Caco-2 (cell line): ENCODE measurements at regions not wholly inside any gene's neighbourhood (a gene's known extent, or its start where the extent isn't known, plus 50 kb on each side); places are given as distances from the start of the nearest gene placed in this dataset.

ENCODE experiments used
- BruUV-seq: library from RNA; stranded (reverse); fragments of 400-500 nt; replicated peaks from 2 replicates; lab custom pipeline; 2021; lab: Mats Ljungman, UMichigan
- CTCF ChIA-PET: fragments of 300-600 bp; sonication (Branson Sonifier 250); formaldehyde crosslinking; loops from one replicate; lab custom pipeline; 2022; ENCODE audit warnings: antibody characterized with exemption; lab: Charles Lee
- POLR2A ChIA-PET: fragments of 300-600 bp; sonication (Branson Sonifier 250); formaldehyde crosslinking; loops from one replicate; lab custom pipeline; 2022; ENCODE audit warnings: antibody characterized with exemption; lab: Charles Lee
- DNase-seq, 2 experiments: peaks; one replicate each; pipeline versions ENCODE4 v3.0.0 to v3.0.0-alpha.2; 2020 to 2022
- H3K27me3 ChIP-seq: replicated peaks from 2 replicates; pipeline ENCODE4 v1.6.0; 2011; ENCODE audit warnings: low read length; ENCODE audit not compliant: control insufficient read depth, insufficient read depth
- H3K36me3 ChIP-seq: 2 replicates; pipeline ENCODE4 v1.5.1; 2011; ENCODE audit warnings: low read length; ENCODE audit not compliant: control insufficient read depth, insufficient read depth
- H3K4me1 ChIP-seq: fragments of 250-450 bp; sonication (Bioruptor Pico); 2 replicates; pipeline ENCODE4 v1.5.1; 2020; ENCODE audit warnings: mild to moderate bottlenecking
- H3K4me3 ChIP-seq: 2 replicates; pipeline ENCODE4 v1.5.1; 2011; ENCODE audit warnings: low read depth, mild to moderate bottlenecking, control low read depth, low read length
- H3K9me3 ChIP-seq: fragments of 250-450 bp; sonication (Bioruptor Pico); 2 replicates; pipeline ENCODE4 v1.5.1; 2020; ENCODE audit warnings: mild to moderate bottlenecking, moderate library complexity
- H3K27ac Mint-ChIP-seq: one replicate; pipeline ENCODE4 v1.8.0; 2022; ENCODE audit warnings: mixed read lengths; ENCODE audit not compliant: unreplicated experiment
- H3K27me3 Mint-ChIP-seq: one replicate; pipeline ENCODE4 v1.8.0; 2022; ENCODE audit warnings: mixed read lengths; ENCODE audit not compliant: insufficient read depth, unreplicated experiment
- H3K36me3 Mint-ChIP-seq: one replicate; pipeline ENCODE4 v1.8.0; 2022; ENCODE audit warnings: mild to moderate bottlenecking, mixed read lengths; ENCODE audit not compliant: insufficient read depth, unreplicated experiment
- H3K4me1 Mint-ChIP-seq: one replicate; pipeline ENCODE4 v1.8.0; 2022; ENCODE audit warnings: low read depth, mixed read lengths; ENCODE audit not compliant: unreplicated experiment
- H3K4me3 Mint-ChIP-seq: one replicate; pipeline ENCODE4 v1.8.0; 2022; ENCODE audit warnings: mild to moderate bottlenecking, moderate library complexity, mixed read lengths; ENCODE audit not compliant: unreplicated experiment
- H3K9me3 Mint-ChIP-seq: one replicate; pipeline ENCODE4 v1.8.0; 2022; ENCODE audit warnings: mixed read lengths; ENCODE audit not compliant: unreplicated experiment
- intact Hi-C: fragments of 100-400 bp; cut with micrococcal nuclease; formaldehyde crosslinking; loops from one replicate; pipeline ENCODE4 v1.10.0; 2022; ENCODE audit not compliant: unreplicated experiment
- TF ChIP-seq, protein P1 (sequence below), 2 experiments: fragments of 200-600 bp in 1 of 2; IDR thresholded peaks; 1 replicate in 1 of 2; 2 replicates in 1 of 2; pipeline versions ENCODE4 v1.5.1 to v1.8.0; 2011 to 2022; ENCODE audit warnings: antibody characterized with exemption in 1 of 2, control low read depth in 1 of 2, inconsistent platforms in 1 of 2, low read depth in 1 of 2, low read length in 1 of 2, mild to moderate bottlenecking in 1 of 2, moderate library complexity in 1 of 2; ENCODE audit not compliant: insufficient read depth in 1 of 2, severe bottlenecking in 1 of 2, unreplicated experiment in 1 of 2

GRCh38 chr1:55716151-55716550, 501.0 kb upstream of the USP24 start:
- peaks cover 16% of the 10 kb centered on the region for H3K4me1 ChIP-seq
- intact Hi-C loops, result no loop called here
- DNase-seq, result no peak

DNA sequence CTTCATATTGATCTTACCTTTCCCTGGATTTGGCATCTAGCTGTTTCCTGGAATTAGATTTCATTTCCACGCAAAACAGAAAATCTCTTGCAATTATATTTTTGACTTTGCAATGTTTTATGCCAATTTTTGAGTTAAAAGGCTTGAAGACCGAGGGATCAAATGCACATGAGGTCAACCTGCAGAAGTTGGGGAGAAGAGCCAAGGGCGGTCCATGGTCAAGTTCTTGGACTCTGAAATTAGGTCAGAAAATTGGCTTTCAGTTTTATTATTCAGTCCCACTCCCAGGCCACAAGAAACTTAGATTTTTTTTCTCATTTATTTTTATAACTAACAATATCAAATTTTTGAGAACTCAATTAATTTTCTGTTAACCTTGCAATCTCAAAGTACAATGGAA, 499.1 kb upstream of the USP24 start:
- no peak overlapping the region for H3K4me3 Mint-ChIP-seq

More at GRCh38 chr1:55716151-55716550, 501.0 kb upstream of the USP24 start:
- TF ChIP-seq, protein P1, sequence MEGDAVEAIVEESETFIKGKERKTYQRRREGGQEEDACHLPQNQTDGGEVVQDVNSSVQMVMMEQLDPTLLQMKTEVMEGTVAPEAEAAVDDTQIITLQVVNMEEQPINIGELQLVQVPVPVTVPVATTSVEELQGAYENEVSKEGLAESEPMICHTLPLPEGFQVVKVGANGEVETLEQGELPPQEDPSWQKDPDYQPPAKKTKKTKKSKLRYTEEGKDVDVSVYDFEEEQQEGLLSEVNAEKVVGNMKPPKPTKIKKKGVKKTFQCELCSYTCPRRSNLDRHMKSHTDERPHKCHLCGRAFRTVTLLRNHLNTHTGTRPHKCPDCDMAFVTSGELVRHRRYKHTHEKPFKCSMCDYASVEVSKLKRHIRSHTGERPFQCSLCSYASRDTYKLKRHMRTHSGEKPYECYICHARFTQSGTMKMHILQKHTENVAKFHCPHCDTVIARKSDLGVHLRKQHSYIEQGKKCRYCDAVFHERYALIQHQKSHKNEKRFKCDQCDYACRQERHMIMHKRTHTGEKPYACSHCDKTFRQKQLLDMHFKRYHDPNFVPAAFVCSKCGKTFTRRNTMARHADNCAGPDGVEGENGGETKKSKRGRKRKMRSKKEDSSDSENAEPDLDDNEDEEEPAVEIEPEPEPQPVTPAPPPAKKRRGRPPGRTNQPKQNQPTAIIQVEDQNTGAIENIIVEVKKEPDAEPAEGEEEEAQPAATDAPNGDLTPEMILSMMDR (IDR thresholded peaks at IDR 0.05; ENCODE audit: insufficient read depth in 1 of 2, low read depth in 1 of 2, low read length in 1 of 2, severe bottlenecking in 1 of 2, unreplicated experiment in 1 of 2), result no peak
- Mint-ChIP-seq H3K27me3 (no peaks in the 10 kb centered on the region), H3K36me3 (no peaks in the 10 kb centered on the region), H3K4me3 (no peak overlapping the region), H3K27ac (no peak overlapping the region), H3K9me3 (no peaks in the 10 kb centered on the region), H3K4me1 (peaks cover 18% of the 10 kb centered on the region)
- Histone ChIP-seq H3K4me3 (no peak overlapping the region), H3K9me3 (no peaks in the 10 kb centered on the region), H3K36me3 (no peaks in the 10 kb centered on the region), H3K27me3 (no peaks in the 10 kb centered on the region)
- ChIA-PET CTCF (no interaction called here), POLR2A (no interaction called here)
- no TSS peak for BruUV-seq

DNA sequence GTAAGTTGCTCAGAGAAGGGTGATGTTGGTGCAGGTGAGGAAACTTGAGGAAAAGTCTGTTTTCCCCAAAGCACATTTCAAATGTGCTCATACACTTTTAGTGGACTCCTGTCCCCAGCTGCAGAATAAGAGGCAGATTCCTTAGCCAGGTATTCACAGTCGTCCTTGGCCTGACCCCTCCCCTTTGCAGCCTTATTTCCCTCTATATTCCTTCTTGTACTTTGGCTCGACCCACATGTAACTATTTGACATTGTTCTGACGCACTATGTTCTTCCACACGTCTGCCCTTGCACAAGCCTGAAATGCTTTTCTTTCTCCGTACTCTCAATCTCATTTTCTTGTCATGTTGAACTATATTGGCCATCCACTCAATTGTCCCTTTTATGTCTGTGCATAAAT, 498.4 kb upstream of the USP24 start:
- Mint-ChIP-seq H3K36me3 (no peaks in the 10 kb centered on the region), H3K9me3 (peaks cover 9% of the 10 kb centered on the region), H3K4me1 (peaks cover 25% of the 10 kb centered on the region), H3K27ac (no peak overlapping the region), H3K4me3 (no peak overlapping the region), H3K27me3 (no peaks in the 10 kb centered on the region)
- Histone ChIP-seq H3K9me3 (no peaks in the 10 kb centered on the region), H3K36me3 (no peaks in the 10 kb centered on the region), H3K4me1 (peaks cover 16% of the 10 kb centered on the region), H3K4me3 (no peak overlapping the region), H3K27me3 (no peaks in the 10 kb centered on the region)
- TF ChIP-seq, protein P1 (IDR thresholded peaks at IDR 0.05; ENCODE audit: insufficient read depth in 1 of 2, low read depth in 1 of 2, low read length in 1 of 2, severe bottlenecking in 1 of 2, unreplicated experiment in 1 of 2), result no peak
- intact Hi-C loops, result no loop called here
- BruUV-seq, result no TSS peak
- ChIA-PET CTCF (no interaction called here), POLR2A (no interaction called here)
- DNase-seq, result no peak

More for the DNA sequence above, 499.1 kb upstream of the USP24 start:
- no peaks in the 10 kb centered on the region for H3K9me3 ChIP-seq
- Mint-ChIP-seq H3K4me1 (peaks cover 22% of the 10 kb centered on the region), H3K27ac (no peak overlapping the region), H3K36me3 (no peaks in the 10 kb centered on the region), H3K9me3 (peaks cover 9% of the 10 kb centered on the region), H3K27me3 (no peaks in the 10 kb centered on the region)
- no peak for DNase-seq
- no TSS peak for BruUV-seq
- intact Hi-C loops, result no loop called here
- ChIA-PET POLR2A (no interaction called here), CTCF (no interaction called here)
- H3K27me3 ChIP-seq, result no peaks in the 10 kb centered on the region
- no peak overlapping the region for H3K4me3 ChIP-seq
- H3K4me1 ChIP-seq, result peaks cover 17% of the 10 kb centered on the region
- TF ChIP-seq, protein P1 (IDR thresholded peaks at IDR 0.05; ENCODE audit: insufficient read depth in 1 of 2, low read depth in 1 of 2, low read length in 1 of 2, severe bottlenecking in 1 of 2, unreplicated experiment in 1 of 2), result no peak
- H3K36me3 ChIP-seq, result no peaks in the 10 kb centered on the region
